MM.1S (cell line): ENCODE measurements at regions not wholly inside any gene's neighbourhood (a gene's known extent, or its start where the extent isn't known, plus 50 kb on each side); places are given as distances from the start of the nearest gene placed in this dataset.

ENCODE experiments used
- EZH2 ChIP-seq: fragments of 300-600 bp; sonication (generic); optimal IDR thresholded peaks from 2 replicates; pipeline ENCODE3; 2017; ENCODE audit warnings: low read depth, mild to moderate bottlenecking, antibody characterized with exemption, low read length, mixed read lengths
- EZH2phosphoT487 ChIP-seq: fragments of 300-600 bp; sonication (generic); IDR thresholded peaks from 2 replicates; pipeline ENCODE4 v1.6.1; 2018; ENCODE audit warnings: antibody characterized with exemption, low read length
- TF ChIP-seq, protein P1 (sequence below): fragments of 300-600 bp; sonication (generic); IDR thresholded peaks from 2 replicates; pipeline ENCODE4 v1.5.1; 2016; ENCODE audit warnings: antibody characterized with exemption, low read length, mixed read lengths

- TF ChIP-seq EZH2: no peak
- no peak for TF ChIP-seq EZH2phosphoT487
- TF ChIP-seq, protein P1, sequence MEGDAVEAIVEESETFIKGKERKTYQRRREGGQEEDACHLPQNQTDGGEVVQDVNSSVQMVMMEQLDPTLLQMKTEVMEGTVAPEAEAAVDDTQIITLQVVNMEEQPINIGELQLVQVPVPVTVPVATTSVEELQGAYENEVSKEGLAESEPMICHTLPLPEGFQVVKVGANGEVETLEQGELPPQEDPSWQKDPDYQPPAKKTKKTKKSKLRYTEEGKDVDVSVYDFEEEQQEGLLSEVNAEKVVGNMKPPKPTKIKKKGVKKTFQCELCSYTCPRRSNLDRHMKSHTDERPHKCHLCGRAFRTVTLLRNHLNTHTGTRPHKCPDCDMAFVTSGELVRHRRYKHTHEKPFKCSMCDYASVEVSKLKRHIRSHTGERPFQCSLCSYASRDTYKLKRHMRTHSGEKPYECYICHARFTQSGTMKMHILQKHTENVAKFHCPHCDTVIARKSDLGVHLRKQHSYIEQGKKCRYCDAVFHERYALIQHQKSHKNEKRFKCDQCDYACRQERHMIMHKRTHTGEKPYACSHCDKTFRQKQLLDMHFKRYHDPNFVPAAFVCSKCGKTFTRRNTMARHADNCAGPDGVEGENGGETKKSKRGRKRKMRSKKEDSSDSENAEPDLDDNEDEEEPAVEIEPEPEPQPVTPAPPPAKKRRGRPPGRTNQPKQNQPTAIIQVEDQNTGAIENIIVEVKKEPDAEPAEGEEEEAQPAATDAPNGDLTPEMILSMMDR: no peak
Measured at GRCh38 chr10:111246814-111247452, 170.1 kb downstream of the ADRA2A start.
